Skin epidermis (tissue), 12 donors: ENCODE measurements at regions not wholly inside any gene's neighbourhood (a gene's known extent, or its start where the extent isn't known, plus 50 kb on each side); places are given as distances from the start of the nearest gene placed in this dataset.

ENCODE experiments used
- H3K27ac ChIP-seq, 21 experiments: fragments of 200-600 bp; sonication (generic) in 11 of 21; one replicate each; pipeline ENCODE4 v1.5.0; 2020; ENCODE audit warnings: mild to moderate bottlenecking in 3 of 21, inconsistent platforms in 2 of 21, moderate library complexity in 2 of 21
- H3K4me3 ChIP-seq, 7 experiments: fragments of 200-600 bp; sonication (generic) in 2 of 7; one replicate each; pipeline ENCODE4 v1.5.0; 2020; ENCODE audit warnings: inconsistent platforms in 2 of 7, mild to moderate bottlenecking in 2 of 7, moderate library complexity in 1 of 7

GRCh38 chr6:55696501-55696900 lies 117.5 kb upstream of the HMGCLL1 start:
- Histone ChIP-seq H3K4me3 (no peak overlapping the region), H3K27ac (no peak overlapping the region)

- Histone ChIP-seq H3K27ac (no peak overlapping the region), H3K4me3 (no peak overlapping the region)
Observed at GRCh38 chr6:55696041-55696440, 117.0 kb upstream of the HMGCLL1 start.

- H3K27ac ChIP-seq = no peak overlapping the region
- no peak overlapping the region for H3K4me3 ChIP-seq
Observed at GRCh38 chr6:55694759-55695158, 115.8 kb upstream of the HMGCLL1 start.

- Histone ChIP-seq H3K27ac (no peak overlapping the region), H3K4me3 (no peak overlapping the region)
Observed at GRCh38 chr6:55694148-55694547, 115.2 kb upstream of the HMGCLL1 start.

- Histone ChIP-seq H3K4me3 (no peak overlapping the region), H3K27ac (no peak overlapping the region)
Observed at GRCh38 chr6:55679503-55679902, 100.5 kb upstream of the HMGCLL1 start.

GRCh38 chr6:55678330-55679224 lies 99.6 kb upstream of the HMGCLL1 start:
- no peak overlapping the region for H3K27ac ChIP-seq
- no peak overlapping the region for H3K4me3 ChIP-seq

GRCh38 chr6:55676736-55677135 lies 97.7 kb upstream of the HMGCLL1 start:
- Histone ChIP-seq H3K27ac (no peak overlapping the region), H3K4me3 (no peak overlapping the region)

GRCh38 chr6:55675941-55676340 lies 96.9 kb upstream of the HMGCLL1 start:
- H3K4me3 ChIP-seq = no peak overlapping the region

GRCh38 chr6:55674672-55675071 lies 95.7 kb upstream of the HMGCLL1 start:
- Histone ChIP-seq H3K27ac (no peak overlapping the region), H3K4me3 (no peak overlapping the region)

More at GRCh38 chr6:55675941-55676340, 96.9 kb upstream of the HMGCLL1 start:
- no peak overlapping the region for H3K27ac ChIP-seq

- Histone ChIP-seq H3K4me3 (no peak overlapping the region), H3K27ac (no peak overlapping the region)
Observed at GRCh38 chr6:55670850-55671413, 91.9 kb upstream of the HMGCLL1 start.

GRCh38 chr6:55669028-55669427 lies 90.0 kb upstream of the HMGCLL1 start:
- peak overlapping the region in 1 of 21 experiments; percentile 0 for H3K27ac ChIP-seq
- no peak overlapping the region for H3K4me3 ChIP-seq

GRCh38 chr6:55668591-55668990 lies 89.6 kb upstream of the HMGCLL1 start:
- H3K27ac ChIP-seq = peak overlapping the region in 1 of 21 experiments; percentile 0

GRCh38 chr6:55667341-55667740 lies 88.3 kb upstream of the HMGCLL1 start:
- Histone ChIP-seq H3K4me3 (no peak overlapping the region), H3K27ac (no peak overlapping the region)

More at GRCh38 chr6:55668591-55668990, 89.6 kb upstream of the HMGCLL1 start:
- H3K4me3 ChIP-seq = no peak overlapping the region

GRCh38 chr6:55666606-55667225 lies 87.7 kb upstream of the HMGCLL1 start:
- no peak overlapping the region for H3K4me3 ChIP-seq
- no peak overlapping the region for H3K27ac ChIP-seq

GRCh38 chr6:55666037-55666436 lies 87.0 kb upstream of the HMGCLL1 start:
- Histone ChIP-seq H3K4me3 (no peak overlapping the region), H3K27ac (no peak overlapping the region)

- Histone ChIP-seq H3K27ac (peak overlapping the region in 2 of 21 experiments; percentile 32 to 49), H3K4me3 (no peak overlapping the region)
Observed at GRCh38 chr6:55664591-55665587, 85.9 kb upstream of the HMGCLL1 start.

- no peak overlapping the region for H3K27ac ChIP-seq
- no peak overlapping the region for H3K4me3 ChIP-seq
Observed at GRCh38 chr6:55663914-55664313, 84.9 kb upstream of the HMGCLL1 start.

- no peak overlapping the region for H3K4me3 ChIP-seq
- no peak overlapping the region for H3K27ac ChIP-seq
Observed at GRCh38 chr6:55659304-55659703, 80.3 kb upstream of the HMGCLL1 start.

- no peak overlapping the region for H3K27ac ChIP-seq
Observed at GRCh38 chr6:55654445-55654844, 75.5 kb upstream of the HMGCLL1 start.

GRCh38 chr6:55652429-55652828 lies 73.4 kb upstream of the HMGCLL1 start:
- no peak overlapping the region for H3K4me3 ChIP-seq
- no peak overlapping the region for H3K27ac ChIP-seq

More at GRCh38 chr6:55654445-55654844, 75.5 kb upstream of the HMGCLL1 start:
- H3K4me3 ChIP-seq = no peak overlapping the region
